K562 (cell line): ENCODE measurements at regions not wholly inside any gene's neighbourhood (a gene's known extent, or its start where the extent isn't known, plus 50 kb on each side); places are given as distances from the start of the nearest gene placed in this dataset.

Experiments
- ATAC-seq: fragments of 200-7000 bp; cut with Tn5 transposase; 3 replicates; pipeline ENCODE4 v1.9.1; 2020; ENCODE audit warnings: moderate library complexity
- BruUV-seq: library from RNA; stranded (reverse); fragments of 400-500 nt; replicated peaks from 2 replicates; lab custom pipeline; 2021; lab: Mats Ljungman, UMichigan
- CTCF ChIA-PET: fragments of 300-600 bp; formaldehyde crosslinking; extraction: SDS; loops from one replicate; lab custom pipeline; 2021; ENCODE audit warnings: low intra/inter-chr PET ratio; lab: Yijun Ruan, JAX
- POLR2A ChIA-PET: fragments of 300-600, 350-650 bp; sonication (Branson Sonifier 250); formaldehyde crosslinking; extraction: SDS; loops from one replicate; lab custom pipeline; 2021; ENCODE audit warnings: antibody characterized with exemption, inconsistent platforms; lab: Yijun Ruan, JAX
- DNase-seq, 4 experiments: peaks; one replicate each; pipeline versions ENCODE4 v3.0.0 to v3.0.0-alpha.2; 2011 to 2018; ENCODE audit warnings: low spot score in 3 of 4, mixed read lengths in 3 of 4; ENCODE audit errors: extremely low read depth in 1 of 4
- FAIRE-seq: peaks from 2 replicates; lab custom pipeline; 2011; peaks lifted over from hg19 to GRCh38; lab: Jason Lieb, UNC
- H2AFZ ChIP-seq: 2 replicates; pipeline ENCODE4 v1.6.0; 2011; ENCODE audit warnings: low read depth, low read length, control low read depth, inconsistent platforms
- H3K27ac ChIP-seq: fragments of 200-600 bp; 3 replicates; pipeline ENCODE4 v1.8.0; 2011; ENCODE audit warnings: low read depth, mild to moderate bottlenecking, control low read depth, inconsistent platforms, low read length, moderate library complexity, mixed read lengths; ENCODE audit errors: extremely low read depth
- H3K27me3 ChIP-seq, 2 experiments: fragments of 300-600 bp in 1 of 2; 2 replicates in 1 of 2; 3 replicates in 1 of 2; pipeline versions ENCODE4 v1.6.0 to v1.8.0; 2011; ENCODE audit warnings: inconsistent platforms in 2 of 2, low read length in 2 of 2, mild to moderate bottlenecking in 1 of 2, mixed read lengths in 1 of 2, moderate library complexity in 1 of 2; ENCODE audit not compliant: control insufficient read depth in 2 of 2, insufficient read depth in 2 of 2
- H3K36me3 ChIP-seq: fragments of 300-600 bp; 3 replicates; pipeline ENCODE4 v1.8.0; 2011; ENCODE audit warnings: mild to moderate bottlenecking, low read length, inconsistent platforms; ENCODE audit not compliant: control insufficient read depth, insufficient read depth
- H3K4me1 ChIP-seq, 2 experiments: fragments of 200-600 bp in 1 of 2; replicated peaks in 1 of 2; 2 replicates in 1 of 2; 3 replicates in 1 of 2; pipeline versions ENCODE4 v1.5.1 to v1.8.0; 2011; ENCODE audit warnings: inconsistent platforms in 2 of 2, low read length in 2 of 2, mild to moderate bottlenecking in 1 of 2, mixed read lengths in 1 of 2, moderate library complexity in 1 of 2; ENCODE audit not compliant: control insufficient read depth in 2 of 2, insufficient read depth in 2 of 2
- H3K4me2 ChIP-seq: 2 replicates; pipeline ENCODE4 v1.6.1; 2011; ENCODE audit warnings: low read length, control low read depth, inconsistent platforms, mixed read lengths; ENCODE audit not compliant: insufficient read depth
- H3K4me3 ChIP-seq: fragments of 200-600 bp; sonication (generic), shearing (Covaris generic); 2 replicates; pipeline ENCODE4 v1.5.1; 2016; ENCODE audit warnings: control low read depth, inconsistent platforms
- H3K79me2 ChIP-seq: fragments of 200-600 bp; 3 replicates; pipeline ENCODE4 v1.8.0; 2011; ENCODE audit warnings: low read length, inconsistent platforms; ENCODE audit not compliant: control insufficient read depth, insufficient read depth
- H3K9ac ChIP-seq, 2 experiments: 2 replicates each; pipeline versions ENCODE4 v1.6.0 to v1.6.1; 2011; ENCODE audit warnings: low read depth in 2 of 2, low read length in 2 of 2, control low read depth in 1 of 2, inconsistent platforms in 1 of 2, mild to moderate bottlenecking in 1 of 2, mixed read lengths in 1 of 2; ENCODE audit not compliant: insufficient read depth in 1 of 2
- H3K9me1 ChIP-seq: one replicate; pipeline ENCODE4 v1.6.0; 2011; ENCODE audit warnings: inconsistent platforms, mild to moderate bottlenecking, low read length, moderate library complexity; ENCODE audit not compliant: control insufficient read depth, insufficient read depth
- H3K9me3 ChIP-seq: replicated peaks from 2 replicates; pipeline ENCODE4 v1.5.1; 2011; ENCODE audit warnings: low read depth, low read length, inconsistent platforms; ENCODE audit not compliant: control insufficient read depth, insufficient read depth
- H4K20me1 ChIP-seq: replicated peaks from 2 replicates; pipeline ENCODE4 v1.6.1; 2011; ENCODE audit warnings: low read length, inconsistent platforms, mixed read lengths; ENCODE audit not compliant: control insufficient read depth, insufficient read depth
- ATF7 ChIP-seq: fragments of 450-650 bp; IDR thresholded peaks from 2 replicates; pipeline ENCODE4 v1.7.1; 2014; ENCODE audit warnings: mild to moderate bottlenecking, moderate library complexity
- GATAD2A ChIP-seq: fragments of 450-650 bp; IDR thresholded peaks from 2 replicates; pipeline ENCODE4 v1.6.1; 2017
- MCM5 ChIP-seq: fragments of 450-650 bp; IDR thresholded peaks from 2 replicates; pipeline ENCODE4 v1.6.1; 2016; ENCODE audit warnings: low read depth
- SMC3 ChIP-seq: conservative IDR thresholded peaks from 2 replicates; pipeline ENCODE4 v1.6.1; 2011; ENCODE audit warnings: low read depth, low read length, improper control_type of control experiment; ENCODE audit not compliant: insufficient read depth
- WGBS: fragments of 100-300 bp; shearing (Covaris generic); methylation state at CpG from one replicate; pipeline ENCODE4 v1.1.6; 2016; ENCODE audit warnings: low coverage, mixed read lengths; ENCODE audit not compliant: insufficient coverage; ENCODE audit errors: missing lambda C conversion rate; 5-methylcytosine and 5-hydroxymethylcytosine counted together
- in situ Hi-C: fragments of 300-500 bp; cut with MboI; formaldehyde crosslinking; loops from 4 replicates; pipeline ENCODE4 v1.15.0; 2018; ENCODE audit warnings: inconsistent platforms, mixed read lengths
- intact Hi-C: fragments of 100-400 bp; cut with micrococcal nuclease; formaldehyde crosslinking; loops from 2 replicates; pipeline ENCODE4 v1.14.2; 2022
- TF ChIP-seq, protein P1 (sequence below): sonication (generic); formaldehyde crosslinking; IDR thresholded peaks from 2 replicates; pipeline ENCODE4 v1.8.1; 2022; ENCODE audit warnings: missing genetic modification reagents
- TF ChIP-seq, protein P2 (sequence below): sonication (generic); formaldehyde crosslinking; IDR thresholded peaks from 2 replicates; pipeline ENCODE4 v1.5.0; 2020; ENCODE audit warnings: missing genetic modification reagents

- TF ChIP-seq SMC3: no peak
- TF ChIP-seq, all 486 proteins: peak for 0
Observed at GRCh38 chr14:48253020-48253419, 577.6 kb upstream of the MDGA2 start (continued).

DNA sequence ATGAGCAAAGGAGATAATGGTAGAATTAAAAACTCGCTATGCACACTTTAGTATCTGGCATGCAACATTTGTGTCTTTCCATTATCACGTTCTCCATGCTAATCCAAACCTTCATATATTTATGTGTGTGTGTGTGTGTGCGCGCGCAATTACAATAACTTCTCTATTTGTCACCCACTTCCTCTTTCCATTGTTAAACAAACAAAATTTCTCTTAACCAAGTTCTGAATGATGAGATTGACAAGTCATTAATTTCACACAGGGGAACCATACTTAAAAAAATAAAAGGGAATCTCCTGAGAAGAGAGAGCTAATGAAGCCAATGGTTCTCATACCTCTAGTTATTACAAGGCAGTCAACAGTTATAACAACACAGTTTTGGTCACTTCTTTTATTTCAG lies 575.9 kb upstream of the MDGA2 start:
- no peak overlapping the region for H3K9ac ChIP-seq
- no peaks in the 10 kb centered on the region for H4K20me1 ChIP-seq
- H3K4me1 ChIP-seq: no peaks in the 10 kb centered on the region
- no peaks in the 10 kb centered on the region for H3K27me3 ChIP-seq
- intact Hi-C loops: no loop called here
- no peaks in the 10 kb centered on the region for H3K9me1 ChIP-seq
- ChIA-PET CTCF (no interaction called here), POLR2A (no interaction called here)
- 9% methylated on average over 5 of the region's 5 CpGs for WGBS
- no peak overlapping the region for H3K27ac ChIP-seq
- no peaks in the 10 kb centered on the region for H3K79me2 ChIP-seq
- no peak for FAIRE-seq
- H3K4me3 ChIP-seq: no peak overlapping the region
- no peaks in the 10 kb centered on the region for H3K36me3 ChIP-seq
- TF ChIP-seq, protein P1, sequence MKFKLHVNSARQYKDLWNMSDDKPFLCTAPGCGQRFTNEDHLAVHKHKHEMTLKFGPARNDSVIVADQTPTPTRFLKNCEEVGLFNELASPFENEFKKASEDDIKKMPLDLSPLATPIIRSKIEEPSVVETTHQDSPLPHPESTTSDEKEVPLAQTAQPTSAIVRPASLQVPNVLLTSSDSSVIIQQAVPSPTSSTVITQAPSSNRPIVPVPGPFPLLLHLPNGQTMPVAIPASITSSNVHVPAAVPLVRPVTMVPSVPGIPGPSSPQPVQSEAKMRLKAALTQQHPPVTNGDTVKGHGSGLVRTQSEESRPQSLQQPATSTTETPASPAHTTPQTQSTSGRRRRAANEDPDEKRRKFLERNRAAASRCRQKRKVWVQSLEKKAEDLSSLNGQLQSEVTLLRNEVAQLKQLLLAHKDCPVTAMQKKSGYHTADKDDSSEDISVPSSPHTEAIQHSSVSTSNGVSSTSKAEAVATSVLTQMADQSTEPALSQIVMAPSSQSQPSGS (CRISPR knock-in tag): no peak
- no peak for TF ChIP-seq ATF7
- TF ChIP-seq GATAD2A: no peak
- TF ChIP-seq MCM5: no peak
- TF ChIP-seq, protein P2, sequence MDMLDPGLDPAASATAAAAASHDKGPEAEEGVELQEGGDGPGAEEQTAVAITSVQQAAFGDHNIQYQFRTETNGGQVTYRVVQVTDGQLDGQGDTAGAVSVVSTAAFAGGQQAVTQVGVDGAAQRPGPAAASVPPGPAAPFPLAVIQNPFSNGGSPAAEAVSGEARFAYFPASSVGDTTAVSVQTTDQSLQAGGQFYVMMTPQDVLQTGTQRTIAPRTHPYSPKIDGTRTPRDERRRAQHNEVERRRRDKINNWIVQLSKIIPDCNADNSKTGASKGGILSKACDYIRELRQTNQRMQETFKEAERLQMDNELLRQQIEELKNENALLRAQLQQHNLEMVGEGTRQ (CRISPR knock-in tag): no peak
- TF ChIP-seq, all 486 proteins: peak for 0
- H3K9me3 ChIP-seq: no peaks in the 10 kb centered on the region
- ATAC-seq (no peak), DNase-seq (no peak)
- no peak overlapping the region for H2AFZ ChIP-seq
- in situ Hi-C loops: no loop called here
- no peak overlapping the region for H3K4me2 ChIP-seq
- no TSS peak for BruUV-seq
